GM19099 (cell line): ENCODE measurements at regions not wholly inside any gene's neighbourhood (a gene's known extent, or its start where the extent isn't known, plus 50 kb on each side); places are given as distances from the start of the nearest gene placed in this dataset.

ENCODE experiments used
- POLR2A ChIP-seq: IDR thresholded peaks from 3 replicates; pipeline ENCODE4 v1.6.1; 2011; ENCODE audit warnings: low read depth; ENCODE audit not compliant: insufficient read length; ENCODE audit errors: extremely low read depth

DNA sequence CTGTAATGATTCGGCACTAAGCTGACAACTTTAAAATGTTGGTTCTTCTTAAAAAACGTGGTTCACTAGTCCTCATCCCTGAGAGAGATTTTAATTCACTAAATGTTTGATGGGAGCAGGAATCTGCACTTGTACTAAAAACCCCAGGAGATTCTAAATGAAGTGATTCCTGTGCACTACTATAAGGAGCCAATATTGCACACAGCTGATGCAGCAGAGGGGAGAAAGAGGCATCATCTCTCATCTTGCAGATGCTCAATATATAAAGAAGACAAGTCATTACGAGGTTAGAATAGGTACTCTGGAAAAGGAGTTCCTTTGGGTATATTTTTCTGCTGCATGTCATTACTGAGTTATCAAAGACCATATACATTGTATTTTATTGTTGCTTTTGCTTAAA lies 207.6 kb upstream of the RASGEF1B start:
- TF ChIP-seq POLR2A, result no peak

DNA sequence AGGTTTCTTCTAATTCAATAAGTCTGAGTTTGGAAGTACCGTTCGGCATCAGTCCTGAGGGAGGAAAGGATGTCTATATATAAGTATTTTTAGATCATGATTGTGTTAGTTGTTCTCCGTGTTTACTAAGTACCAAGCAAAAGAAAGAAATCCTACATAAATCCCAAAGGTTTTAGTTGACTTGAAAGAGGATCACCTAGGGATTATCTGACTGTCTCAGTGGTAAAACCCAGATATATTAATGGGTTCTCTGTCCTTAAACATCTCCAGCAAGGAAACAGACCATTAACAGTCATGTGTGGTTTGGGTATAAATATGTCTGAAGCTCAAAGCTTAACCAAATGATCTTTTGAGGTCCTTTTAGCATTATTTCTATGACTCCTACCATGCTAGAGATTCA lies 207.1 kb upstream of the RASGEF1B start:
- TF ChIP-seq POLR2A, result no peak

DNA sequence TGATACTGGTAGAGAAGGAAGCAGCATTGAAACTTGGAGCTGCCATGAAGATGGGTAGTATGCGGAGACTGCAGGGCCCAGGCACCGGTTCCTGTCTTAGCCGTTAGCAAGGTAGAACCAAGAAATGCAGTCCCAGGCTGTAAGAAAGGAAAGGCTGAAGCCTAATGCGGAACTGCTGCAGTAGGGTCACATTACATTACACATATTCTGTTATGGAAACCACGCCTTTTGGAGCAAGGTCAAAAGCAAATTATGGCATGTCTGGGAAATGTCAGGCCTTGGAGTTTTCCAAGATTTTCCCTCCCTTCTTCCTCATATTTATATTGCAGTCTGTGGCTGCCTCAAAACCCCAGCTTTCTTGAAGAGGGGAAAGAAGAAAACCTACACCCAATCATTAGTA lies 204.8 kb upstream of the RASGEF1B start:
- TF ChIP-seq POLR2A, result no peak

DNA sequence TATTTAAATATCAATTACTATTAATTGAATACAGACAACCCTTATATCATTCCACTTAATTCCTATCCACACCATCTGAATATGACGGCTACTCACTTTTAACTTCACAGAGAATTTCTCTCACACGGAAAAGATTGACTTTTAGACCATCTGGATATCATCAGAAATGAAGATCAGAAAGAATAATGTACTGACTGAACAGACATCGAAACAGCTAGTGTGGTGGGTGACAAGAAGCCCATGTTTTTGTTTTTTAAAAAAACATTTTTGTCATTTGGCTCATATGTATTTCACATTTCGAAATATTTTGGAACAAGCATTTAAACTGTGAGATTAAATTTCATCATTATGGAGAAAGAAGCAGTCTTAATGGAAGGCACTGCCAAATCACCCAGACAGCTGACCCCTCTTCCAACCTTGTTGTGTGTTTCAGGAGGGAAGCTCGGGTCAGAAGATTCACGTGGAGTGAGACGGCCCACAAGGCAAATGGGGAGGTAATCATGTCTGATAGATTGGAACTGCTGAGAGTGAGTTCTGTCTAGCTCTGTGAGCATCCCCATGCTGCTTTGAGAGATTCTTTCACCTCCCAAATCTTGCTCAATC lies 204.2 kb upstream of the RASGEF1B start:
- TF ChIP-seq POLR2A, result no peak

DNA sequence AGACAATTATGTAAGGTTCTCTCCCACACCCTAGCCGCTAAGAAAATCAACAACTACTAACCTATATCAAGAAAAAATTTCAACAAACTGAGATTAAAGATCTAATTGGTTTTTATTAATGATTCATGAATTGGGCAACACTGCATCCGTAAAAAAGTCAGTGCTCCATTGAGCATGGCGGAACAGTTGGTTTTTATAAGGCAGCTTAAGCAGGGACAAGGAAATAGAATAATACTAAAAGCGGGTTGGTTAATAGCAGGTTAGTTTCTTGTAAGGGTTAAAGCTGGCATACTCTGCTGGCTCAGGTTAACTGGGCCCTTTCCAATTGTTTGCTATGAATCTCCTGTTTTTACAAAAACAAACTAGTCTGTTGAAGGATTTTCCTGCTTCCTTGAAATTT lies 202.3 kb upstream of the RASGEF1B start:
- no peak for TF ChIP-seq POLR2A

DNA sequence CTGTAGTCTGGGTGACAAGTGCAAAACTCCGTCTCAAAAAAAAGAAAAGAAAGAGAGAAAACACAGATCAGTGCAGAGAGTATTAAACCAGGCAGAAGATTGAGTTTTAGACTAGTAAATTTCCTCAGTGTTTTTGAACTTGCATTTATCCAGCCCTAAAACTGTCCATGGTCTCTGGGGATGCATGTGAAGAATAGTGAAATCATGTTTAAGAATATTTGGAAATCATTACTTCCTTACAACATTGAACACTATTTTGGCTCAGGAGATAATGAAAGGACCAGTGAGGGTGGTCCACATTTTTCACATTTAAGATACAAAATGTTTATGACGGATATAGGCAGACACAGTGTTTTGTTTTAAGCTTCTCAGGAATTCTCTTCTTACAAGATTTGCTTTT lies 195.8 kb upstream of the RASGEF1B start:
- TF ChIP-seq POLR2A, result no peak

DNA sequence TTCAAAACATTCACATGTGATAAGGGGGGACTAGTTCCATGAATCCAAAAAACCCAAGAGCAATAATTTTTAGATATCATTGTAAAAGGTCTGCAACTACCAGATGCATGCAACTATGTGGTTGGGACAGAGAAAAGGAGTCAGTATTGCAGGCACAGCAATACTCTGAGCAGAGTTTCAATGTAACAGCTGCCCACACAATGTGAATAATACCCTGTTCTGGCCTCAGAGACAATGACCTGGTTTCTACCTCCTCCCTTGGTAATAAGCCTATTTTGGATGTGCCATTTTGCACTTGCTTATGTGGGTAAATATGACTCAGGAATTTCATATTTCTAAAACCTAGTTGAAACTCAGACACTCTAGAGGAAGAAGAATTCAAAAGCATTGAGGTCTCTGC lies 194.8 kb upstream of the RASGEF1B start:
- TF ChIP-seq POLR2A, result no peak

DNA sequence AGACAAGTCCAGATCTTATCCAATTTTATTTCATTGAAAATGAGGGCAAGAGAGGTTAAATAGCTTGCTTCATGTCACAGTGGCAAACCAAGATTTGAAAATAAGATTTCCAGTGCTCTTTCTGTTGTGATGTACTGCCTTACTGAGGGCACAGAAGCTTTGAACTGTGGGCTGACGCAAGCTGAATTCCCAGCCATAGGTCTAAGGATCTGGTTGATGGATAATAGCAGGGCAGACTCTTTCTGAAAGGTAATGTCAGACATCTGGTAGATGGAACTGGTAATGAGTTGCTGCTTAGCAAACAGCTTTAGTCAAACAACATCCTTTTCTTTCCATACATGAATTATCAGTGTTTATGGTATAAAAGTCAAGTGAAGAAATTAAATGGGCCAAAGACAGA lies 193.9 kb upstream of the RASGEF1B start:
- no peak for TF ChIP-seq POLR2A

DNA sequence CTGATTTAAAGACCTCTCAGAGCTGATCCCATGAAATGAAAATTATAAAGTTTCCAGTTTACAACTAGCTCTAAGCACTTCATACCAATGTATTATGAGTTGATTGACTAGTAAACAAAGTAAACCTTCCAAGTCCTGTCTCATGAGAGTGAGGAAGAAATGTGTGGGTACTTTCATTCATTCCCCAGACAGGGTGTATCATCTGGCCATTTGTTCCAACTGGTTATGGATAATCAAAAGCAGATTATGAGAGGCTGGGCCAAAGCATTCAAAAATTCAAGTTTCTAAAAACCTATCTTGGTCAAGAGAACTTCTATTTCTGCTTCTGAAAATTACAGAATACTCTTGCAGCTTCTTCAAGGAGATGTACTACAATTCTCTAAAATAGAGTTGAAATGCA lies 193.3 kb upstream of the RASGEF1B start:
- TF ChIP-seq POLR2A, result no peak

DNA sequence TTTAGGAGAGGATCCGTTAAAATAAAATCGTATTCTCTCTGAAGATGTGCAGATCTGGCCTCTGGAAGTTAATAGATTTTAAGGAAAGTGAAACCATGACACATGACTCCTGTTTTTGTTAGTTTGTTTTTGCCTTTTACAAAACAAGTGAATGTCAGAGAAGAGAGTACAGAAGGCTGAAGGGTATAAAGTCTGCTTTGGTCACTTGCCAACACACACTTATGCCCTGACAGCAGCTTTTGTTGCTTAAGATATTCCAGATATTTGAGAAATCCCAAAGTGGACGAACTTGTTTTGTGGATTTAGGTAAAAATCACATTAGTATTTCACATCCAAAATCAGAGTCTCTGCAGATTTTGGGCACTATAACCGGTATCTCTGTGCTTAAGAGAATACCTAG lies 192.4 kb upstream of the RASGEF1B start:
- TF ChIP-seq POLR2A, result no peak

DNA sequence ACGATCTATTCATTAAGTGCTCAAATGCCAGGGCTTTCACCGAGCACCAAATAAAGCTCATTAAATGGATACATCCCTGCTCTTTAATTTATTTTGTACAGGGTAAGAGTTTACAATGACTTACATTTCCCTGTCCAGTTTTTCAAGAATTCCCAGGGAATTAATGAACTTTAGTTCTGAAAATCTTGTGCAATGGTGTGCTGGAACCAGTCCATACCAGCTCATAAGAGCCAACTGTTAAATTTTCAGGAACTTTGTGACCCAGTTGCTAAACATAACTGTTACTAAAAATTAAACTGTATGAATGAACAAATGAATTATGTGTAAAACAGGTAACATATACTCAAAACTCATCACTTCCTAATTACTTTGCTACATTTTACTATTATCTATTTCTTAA lies 191.7 kb upstream of the RASGEF1B start:
- TF ChIP-seq POLR2A, result no peak

DNA sequence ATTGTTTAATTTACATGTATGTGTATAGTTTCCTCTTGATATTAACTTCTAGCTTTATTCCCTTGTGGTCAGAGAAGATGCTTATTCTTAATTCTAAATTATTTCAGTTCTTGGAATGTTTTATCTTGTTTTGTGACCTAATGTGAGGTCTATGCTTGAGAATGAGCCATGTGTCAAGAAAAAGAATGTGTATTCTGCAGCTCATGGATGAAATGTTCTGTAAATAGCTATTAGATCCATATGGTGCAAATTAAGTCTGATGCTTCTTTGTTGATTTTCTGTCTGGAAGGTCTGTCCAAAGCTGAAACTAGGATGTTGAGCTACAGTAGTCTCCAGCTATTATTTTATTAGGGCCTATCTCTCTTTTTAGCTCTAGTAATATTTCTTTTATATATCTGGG lies 187.3 kb upstream of the RASGEF1B start:
- TF ChIP-seq POLR2A, result no peak

DNA sequence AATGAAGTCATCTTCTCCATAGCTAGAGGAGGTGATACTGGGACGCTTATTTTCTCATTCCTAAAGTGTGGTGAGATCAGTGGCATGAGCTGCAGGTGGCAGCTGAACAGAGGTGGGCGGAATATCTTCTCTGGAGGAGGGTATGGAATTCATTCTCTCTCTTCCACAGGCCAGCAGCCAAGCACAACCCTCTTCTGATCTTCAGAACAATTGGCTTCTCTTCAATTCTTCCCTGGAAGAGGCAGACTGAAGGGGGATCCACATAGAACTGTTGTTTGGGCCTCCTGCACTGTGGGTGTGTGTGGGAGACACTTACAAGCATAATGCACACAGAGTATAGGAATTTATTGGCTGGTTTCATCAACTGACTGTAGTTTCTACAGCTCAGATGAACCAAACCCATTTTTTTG lies 180.4 kb upstream of the RASGEF1B start:
- no peak for TF ChIP-seq POLR2A

DNA sequence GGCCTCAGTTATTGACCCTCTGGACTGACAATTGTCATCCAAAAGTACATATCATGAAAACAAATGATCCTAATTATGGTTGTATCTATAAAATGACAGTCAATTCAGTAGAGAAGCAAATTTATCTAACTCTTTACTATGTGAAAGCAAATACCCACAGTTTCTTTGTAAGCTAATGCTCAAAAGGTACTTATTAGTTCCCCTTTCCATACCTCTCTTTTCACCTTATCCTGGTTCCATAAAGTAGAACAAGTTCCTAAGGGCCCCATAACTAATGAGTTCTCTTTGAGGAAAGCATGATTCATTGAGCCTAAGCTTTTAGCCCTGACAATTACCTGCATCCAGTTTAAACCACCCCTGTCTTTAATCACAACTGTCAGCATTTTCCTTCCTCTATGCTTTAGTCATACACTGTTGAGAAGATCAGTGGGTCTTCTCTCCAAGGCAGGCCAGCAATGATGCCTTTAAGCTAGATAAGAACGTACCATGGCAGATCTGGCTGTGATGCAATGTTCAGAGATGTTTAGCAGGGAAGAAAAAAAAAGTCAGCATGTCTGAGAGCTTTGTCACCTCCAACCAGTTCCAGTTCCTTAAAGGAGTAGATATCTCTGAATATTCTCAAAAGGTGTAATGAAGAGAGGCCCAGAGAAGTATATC lies 179.7 kb upstream of the RASGEF1B start:
- TF ChIP-seq POLR2A, result no peak

DNA sequence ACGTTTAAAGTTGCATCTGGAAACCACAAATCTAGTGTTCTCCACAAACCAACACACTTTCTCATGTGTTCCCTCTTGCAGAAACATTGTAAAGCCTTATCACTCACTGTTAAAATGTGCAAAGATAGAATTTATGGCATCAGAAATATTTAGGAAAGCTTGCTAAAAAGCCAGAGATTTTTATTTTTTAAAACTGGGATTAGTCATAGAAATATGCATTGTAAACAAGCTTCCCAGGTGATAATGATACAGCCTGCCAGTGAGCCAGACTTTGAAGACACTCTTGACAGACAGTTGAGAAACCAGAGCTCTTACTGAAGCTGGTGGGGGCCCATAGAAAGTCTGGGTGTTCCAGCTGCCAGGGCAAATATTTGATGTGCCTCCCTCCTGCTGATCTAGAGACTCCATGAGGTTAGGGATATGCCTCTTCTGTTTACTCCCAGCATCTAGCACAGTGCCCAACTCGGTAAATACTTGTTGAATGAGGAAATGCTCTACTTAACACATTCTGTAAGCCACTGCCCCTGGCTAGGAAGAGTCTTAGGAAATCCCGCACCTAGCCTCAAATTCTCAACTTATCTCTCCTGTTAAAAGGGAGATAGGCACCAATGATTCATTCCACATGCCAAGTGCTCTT lies 179.0 kb upstream of the RASGEF1B start:
- TF ChIP-seq POLR2A, result no peak

DNA sequence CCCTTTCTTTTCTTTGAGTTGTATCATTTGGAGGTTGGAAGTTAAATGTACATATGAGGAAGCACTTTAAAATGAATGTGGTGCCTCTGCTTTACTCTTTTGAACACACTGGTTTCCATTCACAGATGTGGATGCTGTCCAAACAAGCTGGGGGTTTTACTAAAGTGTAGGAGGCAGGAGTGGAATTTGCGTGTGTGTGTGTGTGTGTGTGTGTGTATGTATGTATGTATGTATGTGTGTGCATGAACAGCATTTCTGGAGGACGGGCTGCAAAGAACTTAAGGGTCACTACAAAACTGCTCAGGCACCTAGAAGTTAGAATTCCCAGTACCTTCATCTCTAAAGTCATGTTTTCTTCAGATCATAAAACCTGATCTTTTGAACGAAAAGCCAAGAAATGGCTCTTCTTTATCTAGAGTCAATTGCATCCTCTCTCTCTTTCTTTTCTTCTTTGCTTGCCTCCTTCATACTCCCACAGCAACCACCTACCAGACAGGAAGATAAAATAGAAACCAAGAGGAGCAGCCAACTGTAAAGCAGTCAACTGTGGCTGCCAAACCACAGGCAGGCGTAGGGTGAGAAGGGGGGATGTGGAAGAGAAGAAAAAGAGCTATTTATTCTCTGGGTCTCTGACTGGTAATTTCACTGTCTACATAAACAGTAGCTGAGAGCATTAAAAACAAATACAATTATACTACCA lies 177.0 kb upstream of the RASGEF1B start:
- TF ChIP-seq POLR2A, result no peak
